GM12878 (cell line): ENCODE measurements at regions not wholly inside any gene's neighbourhood (a gene's known extent, or its start where the extent isn't known, plus 50 kb on each side); places are given as distances from the start of the nearest gene placed in this dataset.

Experiments
- ATAC-seq: fragments of 200-7000 bp; cut with Tn5 transposase; 3 replicates; pipeline ENCODE4 v1.9.1; 2020; ENCODE audit warnings: mild to moderate bottlenecking, moderate library complexity
- BruUV-seq: library from RNA; stranded (reverse); fragments of 400-500 nt; replicated peaks from 2 replicates; lab custom pipeline; 2021; lab: Mats Ljungman, UMichigan
- CTCF ChIA-PET: fragments of 300-600 bp; sonication (Branson Sonifier 250); formaldehyde crosslinking; extraction: SDS; loops from one replicate; lab custom pipeline; 2021; ENCODE audit warnings: inconsistent platforms; lab: Yijun Ruan, JAX
- POLR2A ChIA-PET: fragments of 350-600 bp; formaldehyde crosslinking; extraction: SDS; loops from one replicate; lab custom pipeline; 2021; ENCODE audit warnings: inconsistent platforms; lab: Charles Lee
- RAD21 ChIA-PET: fragments of 300-600 bp; sonication (Branson Sonifier 250); formaldehyde crosslinking; loops from one replicate; lab custom pipeline; 2023; ENCODE audit warnings: antibody characterized with exemption; ENCODE audit not compliant: unreplicated experiment; lab: Charles Lee
- SMC1A ChIA-PET: fragments of 300-600 bp; sonication (Branson Sonifier 250); formaldehyde crosslinking; loops from one replicate; lab custom pipeline; 2023; ENCODE audit not compliant: unreplicated experiment, uncharacterized antibody; lab: Charles Lee
- DNase-seq: peaks from one replicate; pipeline ENCODE4 v3.0.0-alpha.2; 2011; ENCODE audit warnings: low read depth, low spot score
- FAIRE-seq: peaks from 3 replicates; lab custom pipeline; 2011; peaks lifted over from hg19 to GRCh38; lab: Jason Lieb, UNC
- H2AFZ ChIP-seq: 2 replicates; pipeline ENCODE4 v1.6.0; 2011; ENCODE audit warnings: low read depth, low read length, control low read depth; ENCODE audit not compliant: control insufficient read depth
- H3K27ac ChIP-seq: 2 replicates; pipeline ENCODE4 v1.5.1; 2011; ENCODE audit warnings: control low read depth; ENCODE audit not compliant: control insufficient read depth, insufficient read depth
- H3K27me3 ChIP-seq, 2 experiments: replicated peaks in 1 of 2; 2 replicates each; pipeline versions ENCODE4 v1.6.0 to v1.6.1; 2011; ENCODE audit warnings: low read length in 1 of 2; ENCODE audit not compliant: control insufficient read depth in 2 of 2, insufficient read depth in 2 of 2
- H3K36me3 ChIP-seq, 2 experiments: 2 replicates each; pipeline ENCODE4 v1.5.1; 2011; ENCODE audit warnings: low read length in 1 of 2; ENCODE audit not compliant: control insufficient read depth in 2 of 2, insufficient read depth in 2 of 2
- H3K4me1 ChIP-seq: 2 replicates; pipeline ENCODE4 v1.6.1; 2011; ENCODE audit warnings: mild to moderate bottlenecking, low read length, moderate library complexity, mixed read lengths; ENCODE audit not compliant: control insufficient read depth, insufficient read depth
- H3K4me2 ChIP-seq: 2 replicates; pipeline ENCODE4 v1.6.0; 2011; ENCODE audit warnings: control low read depth; ENCODE audit not compliant: control insufficient read depth, insufficient read depth
- H3K4me3 ChIP-seq: fragments of 200-600 bp; sonication (generic); 2 replicates; pipeline ENCODE4 v1.5.1; 2016
- H3K79me2 ChIP-seq: 2 replicates; pipeline ENCODE4 v1.6.0; 2011; ENCODE audit warnings: low read length; ENCODE audit not compliant: control insufficient read depth, insufficient read depth
- H3K9ac ChIP-seq: 2 replicates; pipeline ENCODE4 v1.8.0; 2011; ENCODE audit warnings: low read length, control low read depth, mixed read lengths; ENCODE audit not compliant: control insufficient read depth, insufficient read depth
- H3K9me3 ChIP-seq: replicated peaks from 3 replicates; pipeline ENCODE4 v1.5.1; 2011; ENCODE audit warnings: mild to moderate bottlenecking, low read length; ENCODE audit not compliant: control insufficient read depth, insufficient read depth
- H4K20me1 ChIP-seq: 2 replicates; pipeline ENCODE4 v1.6.0; 2011; ENCODE audit not compliant: control insufficient read depth, insufficient read depth
- CBX5 ChIP-seq: sonication (generic); IDR thresholded peaks from 2 replicates; pipeline ENCODE4 v1.6.1; 2016; ENCODE audit warnings: low read depth, moderate library complexity, mild to moderate bottlenecking, inconsistent platforms
- CHD4 ChIP-seq: fragments of 200-600 bp; sonication (generic); IDR thresholded peaks from 2 replicates; pipeline ENCODE4 v1.6.1; 2016; ENCODE audit warnings: mild to moderate bottlenecking
- EP300 ChIP-seq, 2 experiments: fragments of 150-350 bp in 1 of 2; IDR thresholded peaks; 2 replicates each; pipeline ENCODE4 v1.6.1; 2011 to 2012; ENCODE audit warnings: low read depth in 2 of 2, low read length in 2 of 2, borderline replicate concordance in 1 of 2, improper control_type of control experiment in 1 of 2, inconsistent platforms in 1 of 2; ENCODE audit not compliant: control insufficient read depth in 1 of 2
- MYB ChIP-seq: fragments of 150-350 bp; IDR thresholded peaks from 2 replicates; pipeline ENCODE4 v1.6.1; 2014; ENCODE audit warnings: mild to moderate bottlenecking, low read depth, low read length, borderline replicate concordance
- NBN ChIP-seq: fragments of 450-650 bp; IDR thresholded peaks from 2 replicates; pipeline ENCODE4 v1.6.1; 2016
- POLR2AphosphoS2 ChIP-seq: IDR thresholded peaks from 2 replicates; pipeline ENCODE4 v1.6.1; 2011; ENCODE audit warnings: low read depth, mild to moderate bottlenecking, low read length, improper control_type of control experiment, moderate library complexity
- POU2F2 ChIP-seq: IDR thresholded peaks from 3 replicates; pipeline ENCODE4 v1.6.1; 2011; ENCODE audit warnings: low read depth, mild to moderate bottlenecking, low read length, borderline replicate concordance
- RB1 ChIP-seq: fragments of 450-650 bp; formaldehyde crosslinking; IDR thresholded peaks from 2 replicates; pipeline ENCODE4 v1.6.1; 2017; ENCODE audit warnings: mild to moderate bottlenecking, borderline replicate concordance
- SMAD1 ChIP-seq: fragments of 450-650 bp; IDR thresholded peaks from 2 replicates; pipeline ENCODE4 v1.6.1; 2018; ENCODE audit warnings: mild to moderate bottlenecking, low read depth; ENCODE audit not compliant: partially characterized antibody
- TARDBP ChIP-seq: IDR thresholded peaks from 2 replicates; pipeline ENCODE4 v1.6.1; 2016; ENCODE audit warnings: borderline replicate concordance
- ZNF24 ChIP-seq: fragments of 450-650 bp; IDR thresholded peaks from 2 replicates; pipeline ENCODE4 v1.6.1; 2017; ENCODE audit warnings: antibody characterized with exemption, mild to moderate bottlenecking
- WGBS: methylation state at CpG from one replicate; pipeline ENCODE4 v1.1.6; 2016; ENCODE audit warnings: low lambda C conversion rate; ENCODE audit not compliant: insufficient replicate concordance, insufficient coverage; ENCODE audit errors: missing lambda C conversion rate; 5-methylcytosine and 5-hydroxymethylcytosine counted together
- in situ Hi-C: fragments of 300-500 bp; cut with MboI; formaldehyde crosslinking; loops from 9 replicates; pipeline ENCODE4 v1.14.3; 2018; ENCODE audit warnings: mixed read lengths
- intact Hi-C: fragments of 100-400 bp; cut with micrococcal nuclease; formaldehyde crosslinking; loops from one replicate; pipeline ENCODE4 v1.14.2; 2022; ENCODE audit not compliant: unreplicated experiment
- TF ChIP-seq, protein P1 (sequence below): fragments of 450-650 bp; IDR thresholded peaks from 2 replicates; pipeline ENCODE4 v1.6.1; 2016; ENCODE audit warnings: mild to moderate bottlenecking
- TF ChIP-seq, protein P2 (sequence below): fragments of 450-650 bp; formaldehyde crosslinking; IDR thresholded peaks from 2 replicates; pipeline ENCODE4 v1.4.0; 2020; ENCODE audit warnings: mild to moderate bottlenecking, moderate library complexity
- TF ChIP-seq, protein P3 (sequence below): fragments of 450-650 bp; formaldehyde crosslinking; IDR thresholded peaks from 2 replicates; pipeline ENCODE4 v1.4.0; 2022; ENCODE audit warnings: mild to moderate bottlenecking, moderate library complexity
- TF ChIP-seq, protein P4 (sequence below): IDR thresholded peaks from 2 replicates; pipeline ENCODE4 v1.6.1; 2012; ENCODE audit warnings: low read length, inconsistent platforms

DNA sequence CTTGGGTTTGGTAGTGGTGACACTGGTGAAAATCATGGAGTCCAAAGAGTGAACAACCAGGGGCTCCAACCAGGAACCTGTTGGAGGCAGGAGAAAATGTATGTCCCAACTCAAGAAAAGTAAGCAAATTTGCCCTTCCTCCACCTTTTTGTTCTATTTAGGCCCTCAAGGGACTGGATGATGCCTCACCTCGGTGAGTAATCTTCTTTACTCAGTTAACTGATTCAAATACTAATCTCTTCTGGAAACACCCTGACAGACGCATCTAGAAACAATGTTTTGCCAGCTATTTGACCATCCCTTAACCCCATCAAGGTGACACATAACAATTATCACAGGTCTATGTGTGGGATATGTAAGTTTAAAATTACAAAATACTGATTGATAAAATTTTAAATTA is 272.4 kb upstream of the FOXG1 start (continued):
- TF ChIP-seq, protein P1, sequence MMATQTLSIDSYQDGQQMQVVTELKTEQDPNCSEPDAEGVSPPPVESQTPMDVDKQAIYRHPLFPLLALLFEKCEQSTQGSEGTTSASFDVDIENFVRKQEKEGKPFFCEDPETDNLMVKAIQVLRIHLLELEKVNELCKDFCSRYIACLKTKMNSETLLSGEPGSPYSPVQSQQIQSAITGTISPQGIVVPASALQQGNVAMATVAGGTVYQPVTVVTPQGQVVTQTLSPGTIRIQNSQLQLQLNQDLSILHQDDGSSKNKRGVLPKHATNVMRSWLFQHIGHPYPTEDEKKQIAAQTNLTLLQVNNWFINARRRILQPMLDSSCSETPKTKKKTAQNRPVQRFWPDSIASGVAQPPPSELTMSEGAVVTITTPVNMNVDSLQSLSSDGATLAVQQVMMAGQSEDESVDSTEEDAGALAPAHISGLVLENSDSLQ = no peak
- TF ChIP-seq EP300 (IDR thresholded peaks at IDR 0.05; ENCODE audit: borderline replicate concordance in 1 of 2, control insufficient read depth in 1 of 2, low read depth in 2 of 2, low read length in 2 of 2) = no peak
- no peak for TF ChIP-seq TARDBP
- TF ChIP-seq, protein P2, sequence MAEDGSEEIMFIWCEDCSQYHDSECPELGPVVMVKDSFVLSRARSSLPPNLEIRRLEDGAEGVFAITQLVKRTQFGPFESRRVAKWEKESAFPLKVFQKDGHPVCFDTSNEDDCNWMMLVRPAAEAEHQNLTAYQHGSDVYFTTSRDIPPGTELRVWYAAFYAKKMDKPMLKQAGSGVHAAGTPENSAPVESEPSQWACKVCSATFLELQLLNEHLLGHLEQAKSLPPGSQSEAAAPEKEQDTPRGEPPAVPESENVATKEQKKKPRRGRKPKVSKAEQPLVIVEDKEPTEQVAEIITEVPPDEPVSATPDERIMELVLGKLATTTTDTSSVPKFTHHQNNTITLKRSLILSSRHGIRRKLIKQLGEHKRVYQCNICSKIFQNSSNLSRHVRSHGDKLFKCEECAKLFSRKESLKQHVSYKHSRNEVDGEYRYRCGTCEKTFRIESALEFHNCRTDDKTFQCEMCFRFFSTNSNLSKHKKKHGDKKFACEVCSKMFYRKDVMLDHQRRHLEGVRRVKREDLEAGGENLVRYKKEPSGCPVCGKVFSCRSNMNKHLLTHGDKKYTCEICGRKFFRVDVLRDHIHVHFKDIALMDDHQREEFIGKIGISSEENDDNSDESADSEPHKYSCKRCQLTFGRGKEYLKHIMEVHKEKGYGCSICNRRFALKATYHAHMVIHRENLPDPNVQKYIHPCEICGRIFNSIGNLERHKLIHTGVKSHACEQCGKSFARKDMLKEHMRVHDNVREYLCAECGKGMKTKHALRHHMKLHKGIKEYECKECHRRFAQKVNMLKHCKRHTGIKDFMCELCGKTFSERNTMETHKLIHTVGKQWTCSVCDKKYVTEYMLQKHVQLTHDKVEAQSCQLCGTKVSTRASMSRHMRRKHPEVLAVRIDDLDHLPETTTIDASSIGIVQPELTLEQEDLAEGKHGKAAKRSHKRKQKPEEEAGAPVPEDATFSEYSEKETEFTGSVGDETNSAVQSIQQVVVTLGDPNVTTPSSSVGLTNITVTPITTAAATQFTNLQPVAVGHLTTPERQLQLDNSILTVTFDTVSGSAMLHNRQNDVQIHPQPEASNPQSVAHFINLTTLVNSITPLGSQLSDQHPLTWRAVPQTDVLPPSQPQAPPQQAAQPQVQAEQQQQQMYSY (CRISPR knock-in tag) = no peak

DNA sequence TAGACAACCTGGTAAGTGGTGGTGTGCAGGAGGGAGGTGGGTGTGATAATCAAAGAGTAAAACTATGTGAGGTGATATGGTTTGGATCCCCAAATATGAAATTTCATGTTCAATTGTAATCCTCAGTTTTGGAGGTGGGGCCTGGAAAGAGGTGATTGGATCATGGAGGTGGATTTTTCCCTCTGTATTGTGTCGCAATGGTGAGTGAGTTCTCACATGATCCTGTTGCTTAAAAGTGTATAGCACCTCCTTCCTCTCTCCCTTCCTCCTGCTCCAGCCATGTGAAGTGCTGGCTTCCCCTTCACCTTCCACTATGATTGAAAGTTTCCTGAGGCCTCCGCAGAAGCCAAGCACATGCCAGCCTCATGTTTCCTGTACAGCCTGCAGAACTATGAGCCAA is 270.2 kb upstream of the FOXG1 start:
- no peak overlapping the region for H3K27ac ChIP-seq
- H4K20me1 ChIP-seq = no peaks in the 10 kb centered on the region
- no peaks in the 10 kb centered on the region for H3K79me2 ChIP-seq
- BruUV-seq = no TSS peak
- SMC1A ChIA-PET = no interaction called here
- 0% methylated on average over 2 of the region's 2 CpGs for WGBS
- H3K9me3 ChIP-seq = no peaks in the 10 kb centered on the region; the same call in 2 of the 3 replicates
- no peak overlapping the region for H3K9ac ChIP-seq
- no peak overlapping the region for H3K4me2 ChIP-seq
- H3K4me1 ChIP-seq = no peaks in the 10 kb centered on the region
- FAIRE-seq (no peak), DNase-seq (no peak), ATAC-seq (no peak)
- in situ Hi-C loops (no loop called here), intact Hi-C loops (no loop called here)
- no peak overlapping the region for H3K4me3 ChIP-seq
- H2AFZ ChIP-seq = no peak overlapping the region
- POLR2A ChIA-PET = no interaction called here
- RAD21 ChIA-PET = no interaction called here
- CTCF ChIA-PET = no interaction called here
- H3K36me3 ChIP-seq = no peaks in the 10 kb centered on the region
- H3K27me3 ChIP-seq = no peaks in the 10 kb centered on the region
- TF ChIP-seq ZNF24 = no peak
- TF ChIP-seq NBN = no peak
- TF ChIP-seq, protein P3, sequence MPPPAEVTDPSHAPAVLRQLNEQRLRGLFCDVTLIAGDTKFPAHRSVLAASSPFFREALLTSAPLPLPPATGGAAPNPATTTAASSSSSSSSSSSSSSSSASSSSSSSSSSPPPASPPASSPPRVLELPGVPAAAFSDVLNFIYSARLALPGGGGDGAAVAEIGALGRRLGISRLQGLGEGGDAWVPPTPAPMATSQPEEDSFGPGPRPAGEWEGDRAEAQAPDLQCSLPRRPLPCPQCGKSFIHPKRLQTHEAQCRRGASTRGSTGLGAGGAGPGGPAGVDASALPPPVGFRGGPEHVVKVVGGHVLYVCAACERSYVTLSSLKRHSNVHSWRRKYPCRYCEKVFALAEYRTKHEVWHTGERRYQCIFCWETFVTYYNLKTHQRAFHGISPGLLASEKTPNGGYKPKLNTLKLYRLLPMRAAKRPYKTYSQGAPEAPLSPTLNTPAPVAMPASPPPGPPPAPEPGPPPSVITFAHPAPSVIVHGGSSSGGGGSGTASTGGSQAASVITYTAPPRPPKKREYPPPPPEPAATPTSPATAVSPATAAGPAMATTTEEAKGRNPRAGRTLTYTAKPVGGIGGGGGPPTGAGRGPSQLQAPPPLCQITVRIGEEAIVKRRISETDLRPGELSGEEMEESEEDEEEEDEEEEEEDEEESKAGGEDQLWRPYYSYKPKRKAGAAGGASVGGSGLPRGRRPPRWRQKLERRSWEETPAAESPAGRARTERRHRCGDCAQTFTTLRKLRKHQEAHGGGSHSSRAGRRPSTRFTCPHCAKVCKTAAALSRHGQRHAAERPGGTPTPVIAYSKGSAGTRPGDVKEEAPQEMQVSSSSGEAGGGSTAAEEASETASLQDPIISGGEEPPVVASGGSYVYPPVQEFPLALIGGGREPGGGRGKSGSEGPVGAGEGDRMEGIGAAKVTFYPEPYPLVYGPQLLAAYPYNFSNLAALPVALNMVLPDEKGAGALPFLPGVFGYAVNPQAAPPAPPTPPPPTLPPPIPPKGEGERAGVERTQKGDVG (CRISPR knock-in tag) = no peak
- TF ChIP-seq POLR2AphosphoS2 = no peak
- TF ChIP-seq RB1 = no peak
- no peak for TF ChIP-seq CBX5
- no peak for TF ChIP-seq CHD4
- TF ChIP-seq, protein P4, sequence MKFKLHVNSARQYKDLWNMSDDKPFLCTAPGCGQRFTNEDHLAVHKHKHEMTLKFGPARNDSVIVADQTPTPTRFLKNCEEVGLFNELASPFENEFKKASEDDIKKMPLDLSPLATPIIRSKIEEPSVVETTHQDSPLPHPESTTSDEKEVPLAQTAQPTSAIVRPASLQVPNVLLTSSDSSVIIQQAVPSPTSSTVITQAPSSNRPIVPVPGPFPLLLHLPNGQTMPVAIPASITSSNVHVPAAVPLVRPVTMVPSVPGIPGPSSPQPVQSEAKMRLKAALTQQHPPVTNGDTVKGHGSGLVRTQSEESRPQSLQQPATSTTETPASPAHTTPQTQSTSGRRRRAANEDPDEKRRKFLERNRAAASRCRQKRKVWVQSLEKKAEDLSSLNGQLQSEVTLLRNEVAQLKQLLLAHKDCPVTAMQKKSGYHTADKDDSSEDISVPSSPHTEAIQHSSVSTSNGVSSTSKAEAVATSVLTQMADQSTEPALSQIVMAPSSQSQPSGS = no peak
- no peak for TF ChIP-seq SMAD1
- no peak for TF ChIP-seq MYB
- TF ChIP-seq POU2F2 = no peak
